GM13977 (cell line): ENCODE measurements at regions not wholly inside any gene's neighbourhood (a gene's known extent, or its start where the extent isn't known, plus 50 kb on each side); places are given as distances from the start of the nearest gene placed in this dataset.

Experiments
- DNase-seq: peaks from one replicate; pipeline ENCODE4 v3.0.0; 2012; ENCODE audit warnings: low spot score
- in situ Hi-C: fragments of 300-500 bp; cut with MboI; formaldehyde crosslinking; loops from one replicate; pipeline ENCODE4 v1.12.0; 2022; ENCODE audit warnings: low sequenced_read_pairs, low pct_unique_long_range_greater_than_20kb, mixed read lengths, inconsistent platforms; ENCODE audit not compliant: unreplicated experiment
- TF ChIP-seq, protein P1 (sequence below): IDR thresholded peaks from 2 replicates; pipeline ENCODE4 v1.5.1; 2012; ENCODE audit warnings: mild to moderate bottlenecking, control low read depth; ENCODE audit not compliant: insufficient read depth; ENCODE audit errors: extremely low read depth, missing control alignments

DNA sequence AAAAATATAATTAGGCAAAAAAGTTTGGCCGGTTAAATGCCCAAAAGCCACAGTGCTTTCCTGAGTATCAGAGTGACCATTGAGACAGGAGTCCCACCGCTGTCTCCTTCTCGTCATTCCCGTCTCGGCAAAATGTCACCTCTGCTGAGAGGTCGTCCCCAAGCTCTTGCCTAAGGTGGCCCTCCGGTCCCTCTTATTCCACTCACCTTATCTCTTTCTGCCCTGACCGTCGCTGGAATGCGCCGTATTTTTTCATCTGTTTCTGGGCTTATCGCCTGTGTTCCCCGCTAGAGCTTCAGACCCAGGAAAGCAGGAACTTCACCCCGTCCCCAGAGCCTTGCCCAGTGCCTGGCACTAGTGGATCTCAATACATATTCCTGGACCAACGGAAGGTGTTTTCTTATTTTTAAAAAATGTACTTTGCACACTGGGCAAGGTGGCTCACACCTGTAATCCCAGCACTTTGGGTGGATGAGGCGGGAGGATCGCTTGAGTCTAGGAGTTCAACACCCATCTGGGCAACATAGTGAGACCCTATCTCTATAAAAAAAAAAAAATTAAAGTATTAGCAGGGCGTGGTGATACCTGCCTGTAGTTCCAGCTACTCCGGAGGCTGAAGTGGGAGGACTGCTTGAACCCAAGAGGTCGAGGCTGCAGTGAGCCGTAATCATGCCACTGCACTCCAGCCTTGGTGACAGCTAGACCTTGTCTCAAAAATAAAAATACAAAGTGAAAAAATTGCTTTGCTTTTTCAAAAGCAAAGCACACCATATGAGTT, 122.8 kb upstream of the PTPN1 start:
- TF ChIP-seq, protein P1, sequence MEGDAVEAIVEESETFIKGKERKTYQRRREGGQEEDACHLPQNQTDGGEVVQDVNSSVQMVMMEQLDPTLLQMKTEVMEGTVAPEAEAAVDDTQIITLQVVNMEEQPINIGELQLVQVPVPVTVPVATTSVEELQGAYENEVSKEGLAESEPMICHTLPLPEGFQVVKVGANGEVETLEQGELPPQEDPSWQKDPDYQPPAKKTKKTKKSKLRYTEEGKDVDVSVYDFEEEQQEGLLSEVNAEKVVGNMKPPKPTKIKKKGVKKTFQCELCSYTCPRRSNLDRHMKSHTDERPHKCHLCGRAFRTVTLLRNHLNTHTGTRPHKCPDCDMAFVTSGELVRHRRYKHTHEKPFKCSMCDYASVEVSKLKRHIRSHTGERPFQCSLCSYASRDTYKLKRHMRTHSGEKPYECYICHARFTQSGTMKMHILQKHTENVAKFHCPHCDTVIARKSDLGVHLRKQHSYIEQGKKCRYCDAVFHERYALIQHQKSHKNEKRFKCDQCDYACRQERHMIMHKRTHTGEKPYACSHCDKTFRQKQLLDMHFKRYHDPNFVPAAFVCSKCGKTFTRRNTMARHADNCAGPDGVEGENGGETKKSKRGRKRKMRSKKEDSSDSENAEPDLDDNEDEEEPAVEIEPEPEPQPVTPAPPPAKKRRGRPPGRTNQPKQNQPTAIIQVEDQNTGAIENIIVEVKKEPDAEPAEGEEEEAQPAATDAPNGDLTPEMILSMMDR = no peak
- in situ Hi-C loops = no loop called here
- no peak for DNase-seq

DNA sequence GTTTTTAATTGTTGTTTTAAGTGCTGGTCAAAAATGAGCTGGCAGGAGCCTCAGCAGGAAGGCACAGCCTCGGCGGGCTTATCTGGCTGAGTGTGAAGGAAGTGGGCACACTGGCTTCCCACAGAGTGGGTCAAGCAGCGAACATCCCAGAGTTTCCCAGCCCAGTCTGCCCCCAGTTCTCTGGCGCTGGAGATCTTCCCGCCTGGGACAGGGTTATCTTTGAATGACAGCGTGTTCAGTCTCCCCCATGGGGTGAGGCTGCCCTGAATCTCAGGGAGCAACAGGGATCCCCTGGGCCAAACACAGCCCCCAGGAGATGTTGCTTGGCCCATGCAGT, 122.2 kb upstream of the PTPN1 start:
- in situ Hi-C loops = no loop called here
- TF ChIP-seq, protein P1 = no peak
- DNase-seq = no peak

DNA sequence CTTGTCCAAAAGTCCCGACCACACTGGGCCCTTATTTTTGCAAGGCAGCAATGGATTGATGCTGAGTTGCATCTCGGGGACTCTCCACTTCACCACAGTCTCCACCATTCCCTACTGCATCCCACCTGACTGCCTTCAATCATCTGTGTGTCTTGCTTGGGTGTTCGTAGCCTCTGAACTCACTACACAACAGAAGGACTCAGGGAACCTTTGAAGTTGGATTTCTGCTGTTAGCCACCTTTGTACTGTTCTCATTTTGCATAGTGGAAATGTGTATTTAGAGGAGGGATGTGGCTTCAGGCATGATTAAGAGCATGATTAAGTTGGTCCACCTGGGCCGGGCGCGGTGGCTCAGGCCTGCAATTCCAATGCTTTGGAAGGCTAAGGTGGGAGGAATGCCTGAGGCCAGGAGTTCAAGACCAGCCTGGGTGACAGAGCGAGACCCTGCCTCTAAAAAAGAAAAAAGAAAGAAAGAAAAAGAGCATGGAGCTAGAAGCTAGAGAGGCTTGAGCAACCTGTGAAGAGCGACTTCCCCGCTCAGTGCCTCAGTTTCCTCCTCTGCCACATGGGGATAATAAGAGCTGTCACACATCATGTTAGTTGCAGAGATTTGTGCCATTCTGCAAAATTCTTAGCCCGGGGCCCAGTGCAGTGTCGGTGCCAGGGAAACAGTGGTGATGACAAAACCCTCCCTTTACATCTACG, 121.3 kb upstream of the PTPN1 start:
- in situ Hi-C loops = no loop called here
- TF ChIP-seq, protein P1 = no peak
- DNase-seq = no peak

DNA sequence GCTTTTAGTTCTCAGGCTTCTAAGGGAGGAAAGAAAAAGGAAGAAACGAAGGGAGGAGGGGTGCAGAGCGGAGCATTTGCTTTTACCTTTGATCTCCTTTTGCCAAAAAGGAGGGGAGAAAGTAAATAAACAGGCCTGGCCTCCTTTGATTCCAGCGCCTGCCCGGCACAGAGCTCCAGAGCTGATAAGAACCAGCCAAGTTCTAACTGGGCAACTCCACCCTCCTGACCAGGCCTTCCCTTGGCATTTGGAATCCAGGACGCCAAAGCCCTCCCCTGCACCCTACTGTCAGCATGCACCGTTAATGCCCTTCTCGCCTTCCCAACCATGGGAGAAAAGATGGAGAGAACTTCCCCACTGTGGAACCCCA, 120.8 kb upstream of the PTPN1 start:
- no peak for DNase-seq
- in situ Hi-C loops = no loop called here
- TF ChIP-seq, protein P1 = no peak

DNA sequence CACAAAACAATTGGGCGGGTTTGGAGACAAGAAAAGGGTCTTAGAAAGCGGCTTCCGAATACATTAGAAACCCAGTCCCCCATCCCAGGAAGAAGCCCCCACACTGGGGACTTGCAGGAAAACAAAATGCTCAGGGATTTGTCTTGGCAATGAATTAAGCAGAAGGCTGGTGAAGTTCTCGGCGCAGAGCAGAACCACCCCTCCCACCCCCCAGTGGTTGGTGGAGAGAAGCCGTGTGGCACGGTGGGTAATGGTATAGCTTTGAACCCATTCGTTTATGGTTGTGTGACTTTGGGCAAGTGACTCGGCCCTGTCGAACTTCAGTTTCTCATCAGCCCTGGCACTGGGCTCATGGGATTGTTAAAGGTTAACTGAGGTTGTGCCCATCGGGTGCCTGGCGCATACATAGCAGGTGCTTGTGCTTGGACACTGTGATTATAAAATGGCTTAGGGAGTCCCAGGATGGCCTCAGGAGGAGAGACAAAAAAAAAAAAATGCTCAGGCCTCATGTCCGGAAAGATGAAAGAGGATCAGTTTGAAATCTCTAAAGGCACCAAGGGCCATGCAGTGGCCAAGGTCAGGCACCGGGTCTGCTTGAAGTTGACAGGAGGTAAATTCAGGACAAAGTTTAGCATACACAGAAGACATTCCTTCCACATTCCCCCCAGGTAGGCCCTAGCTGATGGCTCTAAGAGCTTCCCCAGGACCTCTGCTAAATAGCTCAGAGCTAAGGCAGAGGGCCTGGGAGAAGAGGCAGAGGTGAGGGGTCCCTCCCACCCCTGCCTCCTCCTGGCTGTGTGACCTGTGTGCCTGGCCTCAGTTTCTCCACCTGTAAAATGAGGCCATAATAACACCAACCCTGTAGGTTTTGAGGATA, 120.1 kb upstream of the PTPN1 start:
- no peak for DNase-seq
- in situ Hi-C loops = no loop called here
- TF ChIP-seq, protein P1 = no peak

DNA sequence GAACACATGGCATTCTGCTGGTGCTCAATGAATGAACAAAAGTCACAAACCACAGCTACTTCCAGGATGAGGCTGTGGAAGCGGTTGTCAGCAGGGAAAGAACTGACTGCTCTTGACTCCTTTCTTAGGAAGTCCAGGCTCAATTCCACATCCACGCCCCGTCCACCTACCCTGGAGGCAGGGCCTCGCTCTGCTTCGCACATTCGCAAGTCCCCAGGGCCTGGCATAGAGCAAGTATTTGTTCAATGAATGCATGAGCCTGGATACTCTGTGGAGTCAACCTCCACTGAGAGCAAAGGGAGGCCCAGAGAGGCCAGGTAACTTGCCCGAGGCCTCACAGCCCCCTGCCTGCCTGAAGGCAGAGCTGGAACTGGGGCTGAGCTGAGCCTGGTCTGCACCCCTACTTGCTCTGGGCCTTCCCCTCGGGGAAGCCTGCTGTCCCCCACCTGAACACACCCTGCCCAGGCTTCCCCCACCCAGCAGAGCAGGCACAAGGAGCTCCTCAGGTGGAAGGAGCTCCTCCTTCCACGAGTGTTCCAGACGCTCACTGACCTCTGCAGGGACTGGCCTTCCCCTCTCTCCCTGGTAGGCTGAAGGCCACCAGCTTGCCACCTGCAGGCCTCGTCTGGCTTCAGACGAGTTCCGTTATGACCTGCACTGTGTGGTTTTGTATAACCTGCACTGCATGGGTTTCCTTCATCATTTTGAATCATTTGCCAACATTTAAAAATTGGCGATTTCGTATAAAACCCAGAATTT, 119.3 kb upstream of the PTPN1 start:
- no peak for DNase-seq
- in situ Hi-C loops = no loop called here
- TF ChIP-seq, protein P1 = no peak
